ENCODE measurements at regions not wholly inside any gene's neighbourhood (a gene's known extent, or its start where the extent isn't known, plus 50 kb on each side); places are given as distances from the start of the nearest gene placed in this dataset.

DNA sequence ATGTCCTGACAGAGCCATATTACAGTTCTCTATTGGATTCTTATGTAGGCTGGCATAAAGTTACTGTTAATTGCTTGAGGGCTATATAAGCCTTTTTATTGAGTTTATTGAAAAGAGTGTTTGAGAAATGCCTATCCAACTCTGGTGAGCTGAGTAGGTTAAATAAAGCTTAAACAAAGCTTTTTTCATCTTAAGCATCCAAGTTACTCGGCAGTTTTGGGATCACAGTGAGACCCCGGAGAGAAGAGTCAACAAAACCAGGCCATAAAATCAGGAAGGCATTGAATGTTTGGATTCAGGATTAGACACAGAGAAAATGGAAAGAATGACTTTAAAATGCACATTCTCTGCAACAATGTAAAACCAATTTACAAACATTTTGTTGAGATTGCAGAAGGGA, 588.5 kb downstream of the DACH1 start:
- TF ChIP-seq EZH2 (IDR thresholded peaks at IDR 0.05) (no peak), POLR2AphosphoS5 (IDR thresholded peaks at IDR 0.05; ENCODE audit: borderline replicate concordance, low read depth, low read length) (no peak), FOXP2 (optimal IDR thresholded peaks at IDR 0.05; ENCODE audit: control extremely low read depth, extremely low read length, insufficient read depth) (no peak)

Measured in SK-N-MC (cell line).